HEK293T (cell line): ENCODE measurements at regions not wholly inside any gene's neighbourhood (a gene's known extent, or its start where the extent isn't known, plus 50 kb on each side); places are given as distances from the start of the nearest gene placed in this dataset.

ENCODE experiments used
- CTCF ChIA-PET: fragments of 350-600 bp; formaldehyde crosslinking; extraction: SDS; loops from one replicate; lab custom pipeline; 2021; ENCODE audit warnings: antibody characterized with exemption, inconsistent platforms; lab: Yijun Ruan, JAX
- POLR2A ChIA-PET: fragments of 350-600 bp; formaldehyde crosslinking; extraction: SDS; loops from one replicate; lab custom pipeline; 2020; ENCODE audit warnings: antibody characterized with exemption, inconsistent platforms; lab: Yijun Ruan, JAX
- DNase-seq: peaks from one replicate; pipeline ENCODE4 v3.0.0; 2012; ENCODE audit warnings: mixed read lengths; ENCODE audit errors: extremely low spot score
- ARNT ChIP-seq: fragments of 450-650 bp; IDR thresholded peaks from 2 replicates; pipeline ENCODE4 v1.6.1; 2017; ENCODE audit warnings: mild to moderate bottlenecking
- BHLHE40 ChIP-seq: fragments of 450-650 bp; IDR thresholded peaks from 2 replicates; pipeline ENCODE4 v1.6.1; 2016; ENCODE audit warnings: mild to moderate bottlenecking, moderate library complexity, borderline replicate concordance
- CTBP1 ChIP-seq: fragments of 450-650 bp; IDR thresholded peaks from 2 replicates; pipeline ENCODE4 v1.6.1; 2016; ENCODE audit warnings: borderline replicate concordance
- ELF4 ChIP-seq: fragments of 450-650 bp; IDR thresholded peaks from 2 replicates; pipeline ENCODE4 v1.6.1; 2017; ENCODE audit warnings: antibody characterized with exemption
- FOXA1 ChIP-seq: fragments of 450-650 bp; IDR thresholded peaks from 2 replicates; pipeline ENCODE4 v1.6.1; 2016; ENCODE audit warnings: mild to moderate bottlenecking
- FOXK2 ChIP-seq: fragments of 450-650 bp; IDR thresholded peaks from 2 replicates; pipeline ENCODE4 v1.6.1; 2016; ENCODE audit warnings: mild to moderate bottlenecking
- FOXM1 ChIP-seq: fragments of 450-650 bp; IDR thresholded peaks from 2 replicates; pipeline ENCODE4 v1.6.1; 2017; ENCODE audit warnings: mild to moderate bottlenecking, borderline replicate concordance
- HDGF ChIP-seq: fragments of 450-650 bp; IDR thresholded peaks from 2 replicates; pipeline ENCODE4 v1.6.1; 2017; ENCODE audit warnings: antibody characterized with exemption, borderline replicate concordance
- L3MBTL2 ChIP-seq: fragments of 450-650 bp; conservative IDR thresholded peaks from 2 replicates; pipeline ENCODE4 v1.6.1; 2016; ENCODE audit warnings: mild to moderate bottlenecking
- LEF1 ChIP-seq: fragments of 450-650 bp; IDR thresholded peaks from 2 replicates; pipeline ENCODE4 v1.6.1; 2017; ENCODE audit warnings: mild to moderate bottlenecking, borderline replicate concordance
- NFRKB ChIP-seq: fragments of 450-650 bp; IDR thresholded peaks from 2 replicates; pipeline ENCODE4 v1.6.1; 2016; ENCODE audit warnings: mild to moderate bottlenecking, moderate library complexity
- PKNOX1 ChIP-seq: fragments of 450-650 bp; IDR thresholded peaks from 2 replicates; pipeline ENCODE4 v1.6.1; 2016
- SP1 ChIP-seq: fragments of 450-650 bp; IDR thresholded peaks from 2 replicates; pipeline ENCODE4 v1.6.1; 2017
- SUZ12 ChIP-seq: fragments of 450-650 bp; IDR thresholded peaks from 2 replicates; pipeline ENCODE4 v1.6.1; 2016; ENCODE audit warnings: mild to moderate bottlenecking
- TARDBP ChIP-seq: fragments of 450-650 bp; IDR thresholded peaks from 2 replicates; pipeline ENCODE4 v1.6.1; 2016
- ZNF384 ChIP-seq: fragments of 450-650 bp; IDR thresholded peaks from 2 replicates; pipeline ENCODE4 v1.6.1; 2016

- ChIA-PET CTCF (no interaction called here), POLR2A (no interaction called here)
- no peak for DNase-seq
- TF ChIP-seq ELF4 = no peak
- TF ChIP-seq SP1 = no peak
Measured at GRCh38 chr13:73902296-73902695, 231.9 kb downstream of the KLF12 start.

- ChIA-PET POLR2A (no interaction called here), CTCF (no interaction called here)
- TF ChIP-seq CTBP1 (0 out of 2 replicates have a peak, but pooled peaks have one; percentile 25), PKNOX1 (peak; percentile 88), FOXM1 (no peak)
- DNase-seq = no peak
Measured at GRCh38 chr13:73901324-73902068, 232.7 kb downstream of the KLF12 start.

- POLR2A ChIA-PET = no interaction called here
- no peak for DNase-seq
- TF ChIP-seq NFRKB (no peak), FOXM1 (no peak), ELF4 (no peak), SP1 (no peak), BHLHE40 (no peak), FOXA1 (no peak), TARDBP (no peak), L3MBTL2 (no peak), LEF1 (no peak), PKNOX1 (no peak), FOXK2 (no peak), SUZ12 (no peak), ARNT (no peak)
- CTCF ChIA-PET = no interaction called here
Measured at GRCh38 chr13:73900591-73900990, 233.6 kb downstream of the KLF12 start.

DNA sequence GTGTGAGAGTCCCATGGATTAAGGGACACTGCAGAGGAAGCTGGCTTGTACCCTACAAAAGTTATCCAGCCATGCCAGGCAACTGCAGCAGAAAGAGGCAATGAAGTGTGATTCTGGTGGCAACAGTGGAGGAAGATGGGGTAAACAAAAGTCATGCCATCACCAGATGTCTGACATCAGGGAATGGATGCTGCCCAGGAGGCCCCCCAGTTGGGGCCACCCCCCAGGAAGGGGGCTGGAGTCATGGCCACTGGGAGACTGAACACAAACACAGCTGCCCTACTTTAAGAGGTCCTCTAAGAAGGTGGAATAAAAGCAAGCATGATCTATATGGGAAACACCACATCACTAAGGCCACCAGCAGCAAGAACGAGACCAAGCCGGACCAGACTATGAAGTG, 235.3 kb downstream of the KLF12 start:
- ChIA-PET CTCF (interaction anchor here (1.6 kb wide), 1 partner anchor 14 kb away, joined by 3 read pairs; no protein-coding TSS in a partner anchor), POLR2A (no interaction called here)
- DNase-seq = no peak
- TF ChIP-seq ELF4 (no peak), L3MBTL2 (no peak), SUZ12 (no peak), TARDBP (no peak), FOXK2 (no peak), BHLHE40 (no peak), ARNT (no peak), FOXM1 (no peak), ZNF384 (no peak), PKNOX1 (no peak), CTBP1 (no peak), NFRKB (no peak), FOXA1 (no peak), SP1 (no peak)

DNA sequence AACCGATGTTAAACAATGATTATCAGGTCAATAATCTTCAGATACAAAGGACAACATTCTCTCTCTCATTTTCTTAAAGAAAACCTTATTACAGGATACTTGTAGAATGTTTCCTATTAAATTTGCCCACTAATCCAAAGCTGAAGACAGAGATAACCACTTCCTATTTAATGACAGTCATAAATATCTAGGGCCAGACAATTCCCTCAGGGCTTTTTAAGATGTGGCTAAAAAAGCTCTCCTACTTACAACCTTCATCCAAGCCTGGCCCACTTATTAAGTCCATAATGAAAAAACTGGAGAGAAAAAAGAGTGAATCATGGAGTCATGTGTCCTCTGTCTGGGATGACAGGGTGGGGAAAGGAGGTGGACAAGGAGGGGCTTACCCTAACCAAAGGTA, 235.9 kb downstream of the KLF12 start:
- CTCF ChIA-PET = interaction anchor here (1.6 kb wide), 1 partner anchor 15 kb away, joined by 3 read pairs; no protein-coding TSS in a partner anchor
- TF ChIP-seq PKNOX1 (peak; percentile 38; the same call in 1 of the 2 replicates), SUZ12 (no peak), ARNT (no peak)
- no peak for DNase-seq
- POLR2A ChIA-PET = no interaction called here

DNA sequence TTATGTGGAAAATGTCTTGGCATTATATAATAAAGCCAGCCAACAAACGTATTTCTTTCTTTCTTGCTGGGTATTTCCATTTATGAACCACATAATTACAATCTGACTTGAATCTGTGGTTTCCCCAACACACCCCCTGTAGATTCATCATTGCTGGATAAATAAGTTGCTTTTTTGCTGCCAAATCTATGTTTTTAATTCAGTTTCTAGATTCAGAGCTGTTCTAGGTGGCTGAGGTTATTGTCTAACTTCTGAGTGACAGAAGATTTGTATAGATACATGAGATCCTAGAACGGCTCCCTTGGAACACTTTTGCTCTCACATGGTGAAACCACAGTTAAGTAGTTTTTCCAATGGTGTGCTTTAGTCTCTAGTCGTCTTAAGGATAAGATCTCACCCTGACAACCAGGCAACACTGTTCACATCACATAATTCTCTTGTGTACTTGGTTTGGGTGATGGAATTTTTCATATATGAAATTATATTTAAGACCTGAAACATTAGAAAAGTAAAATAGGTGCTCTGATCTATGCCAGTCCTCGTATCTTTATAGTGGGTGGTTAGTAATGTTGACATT, 239.1 kb downstream of the KLF12 start:
- ChIA-PET POLR2A (no interaction called here), CTCF (no interaction called here)
- TF ChIP-seq ELF4 = no peak
- no peak for TF ChIP-seq NFRKB
- TF ChIP-seq ARNT = no peak
- TF ChIP-seq FOXA1 = no peak
- no peak for TF ChIP-seq L3MBTL2
- TF ChIP-seq HDGF = no peak
- TF ChIP-seq SP1 = no peak
- TF ChIP-seq SUZ12 = no peak
- no peak for TF ChIP-seq FOXM1
- no peak for TF ChIP-seq LEF1
- TF ChIP-seq PKNOX1 = no peak
- TF ChIP-seq FOXK2 = no peak
- no peak for TF ChIP-seq TARDBP
- no peak for TF ChIP-seq ZNF384
- TF ChIP-seq BHLHE40 = no peak
- DNase-seq = no peak
